Kidney (tissue), 13 donors: ENCODE measurements at regions not wholly inside any gene's neighbourhood (a gene's known extent, or its start where the extent isn't known, plus 50 kb on each side); places are given as distances from the start of the nearest gene placed in this dataset.

ENCODE experiments used
- DNase-seq, 5 donors: peaks; one replicate each; pipeline ENCODE4 v3.0.0-alpha.2; 2013 to 2020
- FAIRE-seq: peaks from 2 replicates; lab custom pipeline; 2012; peaks lifted over from hg19 to GRCh38; lab: Jason Lieb, UNC
- H3K27ac ChIP-seq, 2 donors: one replicate each; pipeline ENCODE4 v1.7.0; 2013; ENCODE audit warnings: low read depth in 2 of 2, low read length in 2 of 2, inconsistent platforms in 1 of 2
- H3K27me3 ChIP-seq: one replicate; pipeline ENCODE4 v1.7.1; 2013; ENCODE audit warnings: low read length, inconsistent platforms; ENCODE audit not compliant: control insufficient read depth, insufficient read depth
- H3K36me3 ChIP-seq, 3 donors: one replicate each; pipeline versions ENCODE4 v1.7.0 to v1.7.1; 2013; ENCODE audit warnings: low read length in 3 of 3, control low read depth in 1 of 3, inconsistent platforms in 1 of 3; ENCODE audit not compliant: insufficient read depth in 3 of 3, control insufficient read depth in 2 of 3
- H3K4me1 ChIP-seq, 3 donors: one replicate each; pipeline versions ENCODE4 v1.7.0 to v1.7.1; 2013; ENCODE audit warnings: low read length in 3 of 3, inconsistent platforms in 1 of 3, low read depth in 1 of 3; ENCODE audit not compliant: control insufficient read depth in 2 of 3, insufficient read depth in 2 of 3
- H3K4me3 ChIP-seq, 3 donors: one replicate each; pipeline versions ENCODE4 v1.7.0 to v1.8.1; 2013; ENCODE audit warnings: low read length in 3 of 3, control low read depth in 1 of 3, inconsistent platforms in 1 of 3
- H3K9ac ChIP-seq, 3 donors: one replicate each; pipeline versions ENCODE4 v1.7.0 to v1.7.1; 2013; ENCODE audit warnings: low read length in 3 of 3, control low read depth in 1 of 3, inconsistent platforms in 1 of 3
- H3K9me3 ChIP-seq, 3 donors: one replicate each; pipeline versions ENCODE4 v1.7.0 to v1.7.1; 2013; ENCODE audit warnings: low read length in 3 of 3, control low read depth in 1 of 3, inconsistent platforms in 1 of 3; ENCODE audit not compliant: control insufficient read depth in 2 of 3, insufficient read depth in 1 of 3
- intact Hi-C: fragments of 100-400 bp; cut with DNase I; formaldehyde crosslinking; loops from one replicate; pipeline ENCODE4 v1.11.1; 2022
- TF ChIP-seq, protein P1 (sequence below): IDR thresholded peaks from 3 replicates; pipeline ENCODE4 v1.5.1; 2012; ENCODE audit warnings: mild to moderate bottlenecking, moderate library complexity, borderline replicate concordance; ENCODE audit not compliant: insufficient read depth; ENCODE audit errors: extremely low read depth
- donor health status: control.
- donor health status: control.
- donor health status: control.
- donor health status: control.
- donor health status: control.
- donor health status: DM: yes; HTN: yes; CAD: no.
- donor health status: Normal renal cell carcinoma (clear cell type).

GRCh38 chr1:214125819-214126218 lies 138.0 kb downstream of the PROX1 start:
- Histone ChIP-seq H3K27me3 (no peaks in the 10 kb centered on the region), H3K4me3 (no peak overlapping the region), H3K4me1 (no peaks in the 10 kb centered on the region), H3K27ac (no peak overlapping the region), H3K9ac (no peak overlapping the region), H3K9me3 (no peaks in the 10 kb centered on the region), H3K36me3 (no peaks in the 10 kb centered on the region)
- intact Hi-C loops = no loop called here
- TF ChIP-seq, protein P1, sequence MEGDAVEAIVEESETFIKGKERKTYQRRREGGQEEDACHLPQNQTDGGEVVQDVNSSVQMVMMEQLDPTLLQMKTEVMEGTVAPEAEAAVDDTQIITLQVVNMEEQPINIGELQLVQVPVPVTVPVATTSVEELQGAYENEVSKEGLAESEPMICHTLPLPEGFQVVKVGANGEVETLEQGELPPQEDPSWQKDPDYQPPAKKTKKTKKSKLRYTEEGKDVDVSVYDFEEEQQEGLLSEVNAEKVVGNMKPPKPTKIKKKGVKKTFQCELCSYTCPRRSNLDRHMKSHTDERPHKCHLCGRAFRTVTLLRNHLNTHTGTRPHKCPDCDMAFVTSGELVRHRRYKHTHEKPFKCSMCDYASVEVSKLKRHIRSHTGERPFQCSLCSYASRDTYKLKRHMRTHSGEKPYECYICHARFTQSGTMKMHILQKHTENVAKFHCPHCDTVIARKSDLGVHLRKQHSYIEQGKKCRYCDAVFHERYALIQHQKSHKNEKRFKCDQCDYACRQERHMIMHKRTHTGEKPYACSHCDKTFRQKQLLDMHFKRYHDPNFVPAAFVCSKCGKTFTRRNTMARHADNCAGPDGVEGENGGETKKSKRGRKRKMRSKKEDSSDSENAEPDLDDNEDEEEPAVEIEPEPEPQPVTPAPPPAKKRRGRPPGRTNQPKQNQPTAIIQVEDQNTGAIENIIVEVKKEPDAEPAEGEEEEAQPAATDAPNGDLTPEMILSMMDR = no peak
- FAIRE-seq = no peak
- no peak for DNase-seq

DNA sequence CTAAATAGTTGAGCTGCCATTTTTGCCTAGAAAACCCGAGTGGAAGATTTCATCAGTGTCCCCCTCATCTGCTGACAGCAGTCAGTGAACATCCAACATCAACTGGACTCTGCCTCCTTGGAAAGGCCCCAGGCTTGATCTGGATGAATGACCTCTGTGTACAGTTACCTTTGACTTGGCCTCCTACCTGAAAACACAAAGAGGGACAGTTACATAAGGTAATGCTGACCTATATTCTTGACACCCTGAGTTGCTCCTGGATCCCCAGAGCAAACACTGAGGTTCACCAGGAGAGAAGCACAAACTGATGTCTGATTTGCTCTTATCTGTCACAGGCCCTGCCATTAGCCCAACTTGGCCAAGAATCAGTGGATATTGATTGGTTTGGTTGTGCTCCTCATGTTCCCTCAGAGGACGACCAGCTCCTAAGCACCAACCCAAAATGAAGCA lies 138.9 kb downstream of the PROX1 start:
- Histone ChIP-seq H3K27ac (no peak overlapping the region), H3K27me3 (no peaks in the 10 kb centered on the region), H3K9ac (no peak overlapping the region), H3K9me3 (no peaks in the 10 kb centered on the region), H3K36me3 (no peaks in the 10 kb centered on the region), H3K4me1 (no peaks in the 10 kb centered on the region), H3K4me3 (no peak overlapping the region)
- DNase-seq = no peak
- no peak for FAIRE-seq
- TF ChIP-seq, protein P1 = no peak
- intact Hi-C loops = no loop called here

- Histone ChIP-seq H3K4me1 (no peaks in the 10 kb centered on the region), H3K27me3 (no peaks in the 10 kb centered on the region), H3K4me3 (no peak overlapping the region), H3K9me3 (no peaks in the 10 kb centered on the region), H3K36me3 (no peaks in the 10 kb centered on the region), H3K27ac (no peak overlapping the region), H3K9ac (no peak overlapping the region)
- TF ChIP-seq, protein P1 = no peak
- no peak for DNase-seq
- intact Hi-C loops = no loop called here
- no peak for FAIRE-seq
Measured at GRCh38 chr1:214127705-214128104, 139.9 kb downstream of the PROX1 start.

GRCh38 chr1:214135886-214136285 lies 145.1 kb upstream of the SMYD2 start:
- no peak overlapping the region for H3K27ac ChIP-seq
- FAIRE-seq (no peak), DNase-seq (peak in 2 of 5 donors; percentile 16 to 33)
- H3K36me3 ChIP-seq = no peaks in the 10 kb centered on the region
- intact Hi-C loops = no loop called here
- H3K9ac ChIP-seq = no peak overlapping the region
- no peaks in the 10 kb centered on the region for H3K9me3 ChIP-seq
- H3K27me3 ChIP-seq = no peaks in the 10 kb centered on the region
- no peak overlapping the region for H3K4me3 ChIP-seq
- no peaks in the 10 kb centered on the region for H3K4me1 ChIP-seq
- TF ChIP-seq, protein P1 = no peak
